Stimulated activated CD4-positive, alpha-beta T cell treated with anti-CD3 and anti-CD28 coated beads, Interleukin-15, amount 100 ng/mL, for 48 hours (primary cell): ENCODE measurements at regions not wholly inside any gene's neighbourhood (a gene's known extent, or its start where the extent isn't known, plus 50 kb on each side); places are given as distances from the start of the nearest gene placed in this dataset.
A peak's percentile ranks its signal among the peaks of the same experiment; 100 is the strongest.

Experiments used
- DNase-seq, 2 donors: peaks; one replicate each; pipeline ENCODE4 v3.0.0-alpha.2; 2020; ENCODE audit warnings: low read depth in 2 of 2

DNA sequence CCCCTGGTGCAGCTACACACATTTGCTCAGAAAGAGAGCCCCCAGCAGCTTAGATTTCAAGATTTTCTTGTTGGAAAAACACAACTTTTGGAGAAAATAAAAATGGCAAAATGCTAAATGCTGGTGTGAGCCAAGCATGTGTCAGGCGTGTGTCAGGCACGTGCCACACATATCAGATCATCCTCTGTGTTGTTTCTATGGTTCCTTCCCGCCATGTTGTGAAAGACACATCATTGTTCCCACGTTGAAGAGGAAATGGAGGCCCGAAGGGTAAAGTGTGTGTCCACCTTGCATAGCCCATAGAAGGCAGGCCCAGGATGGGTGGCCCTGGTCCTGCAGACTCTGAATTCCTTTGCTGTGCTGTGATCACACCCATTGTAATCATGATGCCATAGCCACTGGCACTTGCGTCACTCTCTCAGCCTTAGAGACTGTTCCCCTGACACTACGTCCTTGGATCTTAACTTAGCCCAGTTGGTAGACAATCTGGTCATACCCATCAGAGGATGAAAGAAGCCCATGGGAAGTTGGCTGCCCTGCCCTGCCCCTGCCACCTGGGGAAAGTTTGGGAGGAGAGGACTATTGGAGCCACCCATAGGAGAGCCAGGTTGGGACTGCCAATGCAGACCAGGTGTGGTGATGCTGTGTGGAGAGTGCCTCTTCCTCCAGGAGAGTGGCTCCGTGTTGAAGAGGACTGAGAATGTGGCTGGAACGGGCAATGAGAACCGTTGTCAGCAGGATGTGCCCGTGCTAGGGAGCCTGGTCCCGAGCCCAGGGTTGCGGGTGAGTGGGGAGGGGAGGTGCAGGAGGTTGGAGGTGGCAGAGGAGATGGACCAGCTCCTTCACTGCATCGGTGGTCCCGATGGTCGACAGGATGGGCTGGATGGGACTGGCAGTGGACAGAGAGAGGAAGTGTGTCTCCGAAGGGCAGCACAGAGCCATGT, 65.6 kb upstream of the IGFBP3 start:
- no peak for DNase-seq

DNA sequence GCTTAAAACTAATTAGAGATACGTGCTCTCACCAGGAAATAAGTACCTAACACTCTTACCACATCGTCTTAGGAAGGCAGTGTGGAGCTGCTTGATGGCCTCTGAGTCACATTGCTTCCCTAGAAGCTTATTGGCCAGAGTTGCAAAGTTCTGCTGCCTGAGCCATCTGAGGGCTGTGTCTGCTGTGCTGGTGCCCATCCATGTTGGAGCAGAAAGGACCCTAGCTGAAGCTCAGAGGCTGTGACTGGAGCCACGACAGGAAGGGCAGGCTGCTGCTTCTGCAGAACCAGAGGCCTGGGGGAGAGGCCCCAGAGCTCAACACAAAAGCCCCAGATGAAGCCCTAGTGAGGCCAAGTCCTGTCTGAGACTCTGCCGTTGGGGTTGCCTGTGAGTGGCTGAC, 64.8 kb upstream of the IGFBP3 start:
- DNase-seq = no peak

DNA sequence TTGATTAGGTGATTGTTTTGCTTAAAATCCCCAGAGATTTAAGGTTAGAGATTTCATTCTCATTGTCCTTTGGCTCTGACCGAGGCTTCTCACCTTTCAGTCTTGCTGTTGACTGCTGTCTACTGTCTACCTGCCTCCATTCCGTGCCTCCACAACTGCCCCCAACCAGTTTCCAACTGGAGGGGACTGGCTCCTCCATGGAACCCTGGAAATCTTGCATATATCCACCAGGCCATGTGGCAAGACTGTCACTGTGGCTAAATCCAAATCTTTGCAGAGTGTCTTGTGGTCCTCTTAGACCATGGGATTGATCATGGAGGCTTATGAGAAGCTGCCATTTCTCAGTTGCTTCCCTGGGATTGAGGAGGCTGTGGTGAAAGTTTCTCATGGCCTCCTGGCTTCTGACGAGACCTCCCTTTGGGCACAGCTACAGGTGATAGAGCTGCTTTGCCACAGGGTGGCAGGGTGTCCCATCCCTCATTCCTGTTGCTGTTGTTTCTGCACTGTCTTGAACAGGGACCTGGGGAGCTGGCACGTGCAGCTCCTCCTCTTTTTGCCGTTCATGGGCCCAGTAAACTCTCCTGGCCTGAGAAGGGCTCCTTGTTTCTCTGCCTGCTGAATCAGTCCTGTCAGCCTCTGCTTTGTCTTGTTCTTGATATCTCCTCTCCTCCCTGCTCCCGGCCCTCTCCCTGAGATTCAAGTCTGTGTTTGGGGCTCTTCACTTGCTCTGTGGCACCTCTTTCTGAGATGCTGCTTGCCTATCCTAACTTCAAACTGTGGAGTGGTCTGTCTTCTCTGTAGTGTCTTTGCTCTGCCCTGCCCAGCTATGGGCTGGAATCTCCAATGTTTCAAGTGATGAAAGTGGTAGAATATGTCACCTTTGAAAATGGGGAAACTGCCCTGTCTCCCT, 63.6 kb upstream of the IGFBP3 start:
- no peak for DNase-seq

DNA sequence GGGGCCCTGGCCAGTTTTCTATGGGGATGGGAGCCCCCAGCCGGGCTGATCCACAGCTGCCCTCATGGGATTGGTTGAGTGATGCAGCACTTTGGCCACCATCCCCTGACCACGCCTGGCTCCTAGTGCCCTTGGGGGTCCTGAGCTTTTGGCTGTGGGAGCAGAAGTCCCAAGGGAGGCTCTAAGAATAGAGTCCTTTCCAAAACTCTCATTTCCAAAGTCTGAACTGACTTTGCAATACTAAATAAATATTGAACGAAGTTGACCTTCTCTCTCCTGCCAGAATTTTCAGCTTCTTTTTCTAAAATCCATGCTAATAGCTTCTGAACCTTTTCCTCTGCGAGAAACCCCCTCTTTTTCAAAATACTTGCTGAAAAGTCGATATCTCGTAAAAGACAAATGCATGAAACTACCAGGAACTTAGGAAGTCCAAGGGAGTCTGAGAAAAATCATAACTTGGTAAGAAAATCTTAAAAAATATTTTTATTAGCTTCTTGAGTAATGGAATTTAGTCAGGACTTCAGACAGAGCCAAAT, 62.7 kb upstream of the IGFBP3 start:
- DNase-seq = no peak

DNA sequence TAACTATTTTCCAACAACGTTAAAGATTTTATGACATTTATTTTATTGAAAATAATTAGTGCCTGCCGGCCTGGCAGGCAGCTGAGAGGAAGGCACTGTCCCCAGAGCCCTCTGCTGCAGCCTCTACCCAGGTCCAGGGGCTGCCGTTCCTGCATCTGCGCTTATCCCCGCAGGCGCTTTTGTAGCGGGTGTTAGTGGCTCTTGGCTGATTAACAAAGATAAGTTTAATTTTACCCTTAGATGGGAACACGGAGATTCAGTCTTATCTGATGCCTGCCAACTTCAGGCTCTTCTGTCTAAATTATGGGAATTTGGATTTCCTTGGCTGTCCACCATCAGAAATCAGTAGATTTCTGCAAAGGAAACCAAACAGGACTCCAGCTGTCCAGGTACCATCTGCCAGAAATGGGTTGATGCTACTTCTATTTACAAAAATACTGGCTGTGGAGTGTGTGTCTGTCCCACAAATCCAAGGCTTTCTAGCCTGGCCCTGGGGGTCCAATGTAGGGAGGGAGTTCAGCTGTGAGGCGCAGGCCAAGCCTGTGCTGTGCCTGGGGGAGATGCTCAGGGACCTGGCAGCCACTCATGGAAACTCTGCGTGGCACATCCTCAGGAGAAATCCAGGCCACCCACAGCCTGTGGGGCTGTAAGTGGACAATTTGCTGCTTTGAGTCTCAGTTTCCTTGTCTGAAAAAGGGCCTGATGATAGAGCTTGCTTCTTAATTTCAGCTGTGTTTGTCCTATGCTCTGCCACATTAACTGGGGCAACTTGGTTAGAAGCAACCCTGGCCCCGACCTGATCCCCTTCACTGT, 62.0 kb upstream of the IGFBP3 start:
- DNase-seq = no peak

DNA sequence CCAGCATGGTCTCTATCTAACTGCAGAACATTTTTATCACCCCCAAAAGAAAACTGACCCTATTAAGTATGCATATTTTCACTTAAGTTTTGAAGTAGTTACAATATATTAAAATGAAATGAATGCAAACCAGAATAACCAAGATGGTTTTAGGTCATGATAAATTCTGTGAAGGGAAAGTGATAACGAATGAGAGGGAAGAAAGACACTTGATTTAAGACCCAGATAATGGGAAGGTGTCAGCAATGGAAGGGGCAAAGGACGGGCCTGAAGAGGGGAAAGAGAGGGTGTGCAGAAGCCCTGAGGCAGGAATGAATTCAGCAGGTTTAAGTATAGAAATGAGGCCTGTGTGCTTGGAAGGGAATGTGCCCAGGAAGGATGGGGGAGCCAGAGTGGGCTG, 61.1 kb upstream of the IGFBP3 start:
- no peak for DNase-seq

DNA sequence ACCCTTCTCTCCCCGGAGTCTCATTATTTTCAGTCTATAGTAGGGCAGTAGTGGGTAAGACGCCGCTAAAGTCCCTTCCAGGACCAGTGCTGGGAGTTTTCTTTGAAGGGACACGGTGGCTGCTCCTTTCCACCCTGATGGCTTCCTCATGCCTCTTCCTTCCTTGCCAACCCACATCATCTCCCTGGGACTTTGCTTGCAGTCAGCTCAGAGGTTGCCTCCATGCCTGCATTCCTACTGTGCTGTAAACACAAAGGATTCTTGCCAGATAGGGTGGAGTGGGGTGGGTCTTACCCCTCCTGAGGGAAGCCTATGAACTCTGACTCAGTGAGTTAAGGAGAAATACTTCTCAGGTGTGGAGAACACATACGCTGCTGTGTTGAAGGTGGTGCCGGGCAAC, 59.9 kb upstream of the IGFBP3 start:
- DNase-seq = no peak

DNA sequence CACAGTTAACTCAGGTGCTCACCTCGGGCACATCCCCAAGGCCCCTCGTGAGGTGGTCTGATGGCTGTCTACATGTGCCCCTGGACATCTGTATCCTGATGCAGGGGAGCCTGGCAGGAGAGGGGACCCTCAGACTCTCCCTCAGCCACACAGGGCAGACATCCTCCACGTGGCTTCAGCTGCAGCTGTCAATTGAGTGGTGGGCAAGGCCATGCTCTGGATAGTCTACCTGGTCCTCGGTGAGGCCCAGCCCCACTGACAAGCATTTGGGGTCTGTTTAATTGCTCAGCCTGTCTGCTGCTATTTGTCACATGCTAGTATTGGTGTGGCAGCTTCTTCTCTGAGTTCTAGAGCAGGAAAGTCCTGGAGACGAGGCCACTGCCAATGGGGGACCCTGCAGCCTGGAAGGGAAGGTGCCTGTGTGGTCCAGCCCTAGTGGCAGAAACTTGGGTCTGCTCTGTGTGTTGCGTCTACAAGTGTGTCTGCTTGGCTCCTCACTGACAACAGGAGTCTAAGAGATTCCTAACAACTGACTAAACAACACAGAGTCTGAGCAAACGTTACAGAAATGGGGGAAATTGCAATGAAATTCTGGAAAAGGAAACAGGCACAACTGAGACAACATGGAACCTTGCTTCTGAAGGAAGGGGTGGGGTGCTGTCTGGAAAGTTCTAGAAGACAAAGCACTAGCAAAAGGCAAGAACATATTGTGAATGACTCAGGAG, 59.3 kb upstream of the IGFBP3 start:
- DNase-seq = no peak

DNA sequence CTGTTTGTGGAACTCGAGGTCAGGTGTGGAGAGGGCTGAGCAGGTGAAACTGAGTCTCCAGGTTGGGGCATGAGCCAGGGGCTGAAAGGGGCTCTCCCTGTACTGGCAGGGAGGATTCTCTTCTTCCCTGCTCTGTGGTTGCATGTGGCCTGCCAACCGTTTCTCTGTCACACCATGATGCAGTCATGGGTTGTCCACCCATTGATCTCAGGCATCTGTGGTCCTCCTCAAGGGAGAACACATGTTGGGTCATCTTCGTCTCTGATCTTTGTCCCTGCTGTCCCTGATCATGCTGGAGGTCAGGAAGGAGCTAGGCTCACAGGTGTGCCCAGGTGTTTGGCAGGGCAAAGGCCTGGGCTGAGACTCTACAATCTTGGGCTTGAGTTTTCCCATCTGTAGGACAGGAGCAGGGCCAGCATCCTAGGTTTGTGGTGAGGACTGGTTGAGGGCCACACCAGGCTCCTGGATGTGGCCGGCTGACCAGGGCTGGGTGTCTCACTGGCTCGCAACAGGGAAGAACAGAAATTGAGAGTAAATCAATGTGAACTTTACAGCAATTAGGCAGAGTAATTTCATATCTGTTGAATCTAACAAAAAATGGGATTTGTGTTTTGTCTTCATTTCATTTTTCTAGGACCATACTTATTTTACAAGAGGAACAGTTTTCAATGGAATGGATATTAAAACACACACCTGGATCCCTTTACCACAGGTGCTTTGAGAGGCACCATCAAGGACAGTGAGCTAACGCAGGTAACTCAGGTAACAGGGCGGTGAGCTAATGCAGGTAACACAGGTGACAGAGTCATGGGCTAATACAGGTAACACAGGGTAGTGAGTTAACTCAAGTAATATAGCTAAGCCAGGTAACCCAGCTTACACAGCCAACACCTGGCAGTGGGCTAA, 58.5 kb upstream of the IGFBP3 start:
- no peak for DNase-seq

DNA sequence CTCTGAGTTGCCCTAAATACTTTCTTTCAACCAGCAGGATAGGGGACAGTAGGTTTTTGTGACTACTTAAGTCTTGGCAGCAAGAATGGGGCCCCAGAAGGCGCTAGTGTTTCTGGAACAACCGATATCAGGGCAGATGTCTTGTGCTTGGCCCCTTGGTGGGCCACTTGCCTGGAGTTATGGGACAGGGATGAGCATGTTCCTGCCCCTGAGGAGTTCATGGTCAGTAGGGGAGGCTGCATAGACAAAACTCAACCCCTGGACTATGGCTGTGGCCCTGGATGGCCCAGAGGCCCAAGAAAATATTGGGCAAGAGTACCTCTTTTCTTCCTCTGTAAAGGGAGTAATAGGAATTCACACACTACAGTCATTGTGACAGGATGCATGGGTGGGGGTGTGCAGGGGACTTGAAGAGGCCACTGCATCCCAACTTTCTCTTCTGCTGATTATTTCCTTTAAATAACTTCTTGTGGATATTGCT, 57.7 kb upstream of the IGFBP3 start:
- no peak for DNase-seq

DNA sequence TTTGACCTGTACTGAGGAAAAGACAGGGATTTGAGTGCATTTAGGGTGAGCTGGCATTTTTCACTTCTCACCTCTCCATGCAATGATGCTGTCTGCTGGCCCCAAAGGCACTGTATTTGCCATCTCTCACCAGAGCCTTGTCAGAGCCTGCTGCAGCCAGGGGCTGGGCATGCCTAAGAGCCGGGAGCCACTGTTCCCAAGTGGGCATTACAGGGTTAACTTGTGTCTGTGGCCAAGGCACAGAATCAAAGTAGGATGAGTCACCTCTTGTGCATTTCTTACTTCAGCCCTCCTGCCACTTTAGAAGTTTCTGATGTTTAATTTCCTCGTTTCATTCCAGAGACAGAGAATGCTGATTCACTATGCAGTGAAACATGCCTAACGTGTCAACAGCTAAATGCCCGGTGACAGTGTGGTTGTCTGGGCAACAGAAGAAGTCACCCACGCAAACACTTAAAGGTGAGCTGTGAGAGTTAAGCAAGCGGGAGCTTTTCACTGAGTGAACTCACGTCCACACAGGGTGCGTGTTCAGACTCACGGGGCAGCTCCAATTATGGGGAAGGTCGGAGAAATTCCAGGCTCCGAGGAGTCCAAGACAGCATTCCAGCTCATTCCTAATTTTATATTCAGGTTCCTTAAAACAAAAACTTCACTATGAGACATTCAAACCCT, 57.1 kb upstream of the IGFBP3 start:
- peak; percentile 4 to 7 for DNase-seq

DNA sequence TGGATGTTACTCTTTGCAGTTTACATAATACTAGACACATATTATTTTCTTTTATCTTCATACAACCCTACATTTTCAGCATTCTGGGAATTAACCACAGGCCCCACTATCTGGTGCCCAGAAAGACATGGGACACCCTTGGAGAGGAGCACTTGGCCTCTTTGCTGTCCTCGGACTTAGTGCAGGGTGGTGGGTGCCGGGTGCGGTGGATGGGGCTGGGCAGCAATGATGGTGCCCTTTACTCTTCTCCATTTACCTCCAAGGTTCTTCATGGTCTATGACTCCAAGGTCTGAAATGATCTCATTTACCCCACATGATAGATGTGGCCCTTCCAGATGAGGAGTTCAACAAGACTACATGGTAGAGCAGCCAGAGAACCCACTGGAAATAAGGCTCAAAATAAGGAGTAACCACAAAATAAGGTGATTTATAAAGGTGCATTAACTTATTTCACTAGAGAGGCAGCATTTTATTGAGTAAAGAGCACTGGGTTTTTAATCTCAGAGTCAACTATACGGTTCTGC, 56.2 kb upstream of the IGFBP3 start:
- DNase-seq = no peak

DNA sequence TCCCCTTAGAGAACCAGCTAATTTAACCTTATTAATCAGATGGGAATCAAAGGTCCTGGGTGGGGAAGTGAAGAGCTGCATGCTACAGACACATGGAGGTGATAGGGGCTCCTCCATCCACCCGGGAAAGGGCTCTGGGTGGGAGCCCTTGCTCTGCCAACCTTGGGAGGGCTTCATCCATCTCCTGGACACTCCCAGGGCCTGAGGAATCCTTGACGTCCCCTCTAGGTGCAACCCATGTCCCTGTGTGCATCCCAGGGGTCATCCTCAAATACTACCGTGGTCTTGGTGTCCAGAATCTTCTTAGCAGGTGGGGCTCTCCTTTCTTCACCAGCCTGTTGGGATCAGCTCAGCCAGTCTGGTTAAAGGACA, 55.4 kb upstream of the IGFBP3 start:
- DNase-seq = no peak

DNA sequence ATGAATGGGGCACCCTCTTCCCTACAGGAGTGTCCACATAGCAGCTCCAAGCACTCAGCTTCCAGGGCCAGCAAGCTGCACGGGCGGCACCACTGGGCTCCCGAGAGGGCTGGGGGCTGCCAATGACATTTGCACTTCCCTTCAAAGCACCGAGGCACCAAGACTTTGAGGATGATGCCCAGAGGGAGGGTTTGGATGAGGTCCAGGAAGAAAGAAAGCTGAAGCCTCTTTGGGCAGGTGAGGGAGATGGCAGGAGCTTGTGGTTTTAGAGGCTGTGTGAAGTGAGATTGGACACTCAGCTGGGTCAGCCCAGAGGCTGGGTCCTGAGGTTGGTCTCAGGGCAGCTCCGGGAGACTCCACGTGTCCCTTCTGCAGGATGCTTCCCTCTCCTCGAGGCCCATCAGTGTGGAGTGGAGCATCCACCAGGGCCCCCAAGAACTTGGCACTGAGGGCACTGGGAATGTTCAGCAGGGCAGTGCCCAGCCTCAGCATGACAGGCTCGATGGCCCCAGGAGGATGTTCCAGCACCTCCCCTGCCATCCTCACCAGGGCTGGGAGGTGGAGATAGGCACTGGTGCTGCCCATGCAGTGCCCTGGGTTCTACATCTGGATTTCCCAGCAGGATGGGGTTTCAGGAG, 54.9 kb upstream of the IGFBP3 start:
- DNase-seq = no peak

DNA sequence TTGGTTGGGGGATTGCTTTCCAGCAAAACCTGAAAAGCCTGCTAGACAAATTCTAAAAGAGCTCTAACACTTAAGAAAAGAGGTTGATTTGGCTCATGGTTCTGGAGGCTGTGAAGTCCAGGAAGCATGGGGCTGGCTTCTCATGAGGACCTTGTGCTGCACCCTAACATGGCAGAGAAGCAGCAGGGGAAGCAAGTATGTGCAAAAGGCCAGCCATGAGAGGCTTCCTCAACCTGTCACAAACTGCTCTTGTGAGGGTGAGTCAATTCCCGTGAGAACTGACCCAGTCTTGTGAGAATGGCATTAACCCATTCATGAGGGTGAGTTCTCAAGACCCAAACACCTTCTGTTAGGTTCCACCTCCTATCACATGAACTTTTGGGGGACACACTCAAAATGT, 54.3 kb upstream of the IGFBP3 start:
- no peak for DNase-seq

DNA sequence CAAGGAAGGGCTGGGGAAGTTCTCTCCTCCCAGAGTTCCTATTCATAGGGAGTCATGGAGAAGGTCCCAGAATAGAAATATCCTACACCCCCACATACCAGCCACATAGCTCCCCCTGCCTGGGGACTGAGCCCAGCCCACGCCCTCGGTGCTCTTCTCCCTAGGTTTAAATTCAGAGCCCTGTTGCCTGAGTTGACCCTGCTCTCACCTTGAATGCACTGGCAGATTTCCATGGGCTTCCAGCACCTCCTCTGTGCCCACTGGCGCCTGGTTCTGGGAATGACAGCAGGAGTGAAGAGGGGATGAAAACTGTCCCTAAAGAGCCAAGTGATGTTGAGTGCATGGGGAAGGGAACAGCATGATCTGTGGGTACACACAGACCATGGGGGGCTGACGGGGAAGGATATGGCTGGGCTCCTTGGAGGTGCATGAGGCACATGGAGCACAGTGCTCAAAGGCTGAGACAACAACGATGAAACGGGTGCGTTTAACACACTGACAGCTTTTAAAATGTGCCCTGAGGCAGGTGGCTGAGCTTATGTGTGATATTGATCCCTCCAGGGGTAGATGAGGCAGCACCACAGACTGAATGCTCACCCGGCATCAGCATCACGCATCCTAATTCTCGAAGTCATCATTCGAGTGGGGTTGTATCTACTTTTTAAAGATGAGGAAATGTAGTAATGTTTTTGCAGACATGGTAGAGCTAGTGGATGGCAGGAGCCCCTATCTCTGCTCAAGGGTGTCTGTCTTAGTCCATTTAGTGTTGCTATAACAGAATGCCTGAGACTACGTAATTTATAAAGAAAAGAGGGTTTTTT, 53.7 kb upstream of the IGFBP3 start:
- no peak for DNase-seq

DNA sequence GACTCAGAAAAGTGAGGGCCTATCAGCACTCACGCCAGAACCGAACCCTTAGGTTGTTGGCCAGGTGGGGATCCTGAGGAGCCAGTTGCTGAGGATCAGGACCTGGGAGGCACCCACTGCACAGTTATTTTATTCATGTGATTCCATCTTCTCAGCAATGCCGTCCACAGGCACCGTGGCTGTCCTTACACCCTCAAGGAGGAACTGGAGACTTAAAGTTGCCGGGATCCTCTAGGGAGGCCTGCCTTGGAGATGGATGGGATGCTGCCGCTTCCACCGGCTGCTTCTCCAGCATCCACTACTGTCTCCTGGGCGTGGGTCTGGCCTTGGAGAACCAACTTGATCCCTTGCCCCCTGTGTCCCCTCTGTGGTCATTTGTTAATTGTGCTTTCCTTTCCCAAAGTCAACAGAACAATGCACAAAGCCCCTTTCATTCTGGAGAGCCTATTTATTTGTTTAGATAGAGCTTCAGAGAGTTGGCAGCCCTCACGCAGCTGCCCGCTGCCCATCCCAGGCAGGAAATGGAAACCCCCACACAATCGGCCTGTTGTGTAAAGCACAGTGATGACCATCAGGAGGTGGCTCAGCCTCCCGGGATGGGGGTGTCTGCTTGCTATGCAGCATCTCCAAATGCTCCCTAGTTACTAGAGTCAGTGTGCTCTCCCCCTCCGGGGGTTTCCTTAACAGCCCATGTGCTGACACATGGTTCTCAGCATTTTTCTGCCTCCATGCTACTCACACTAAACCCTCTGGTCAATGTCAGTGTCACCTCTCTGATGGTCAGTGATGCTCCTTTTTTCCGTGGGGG, 52.9 kb upstream of the IGFBP3 start:
- no peak for DNase-seq
